ENCODE measurements at regions not wholly inside any gene's neighbourhood (a gene's known extent, or its start where the extent isn't known, plus 50 kb on each side); places are given as distances from the start of the nearest gene placed in this dataset.
"Not testable (repeated sequence)": the region's sequence is repeated elsewhere in the genome, so short reads cannot be mapped to it uniquely, and the experiment has no call there.

DNA sequence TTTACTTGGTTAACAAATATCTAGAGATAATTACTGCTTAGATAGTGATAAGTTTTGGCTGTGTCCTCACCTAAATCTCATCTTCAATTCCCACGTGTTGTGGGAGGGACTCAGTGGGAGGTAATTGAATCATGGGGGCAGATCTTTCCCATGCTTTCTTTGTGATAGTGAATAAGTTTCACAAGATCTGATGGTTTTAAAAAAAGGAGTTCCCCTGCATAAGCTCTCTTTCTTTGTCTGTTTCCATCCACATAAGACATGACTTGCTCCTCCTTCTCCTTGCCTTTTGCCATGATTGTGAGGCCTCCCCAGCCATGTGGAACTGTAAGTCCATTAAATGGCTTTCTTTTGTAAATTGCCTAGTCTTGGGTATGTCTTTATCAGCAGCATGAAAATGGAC is 266.0 kb upstream of the ANKRD50 start:
- TF ChIP-seq POLR2A (IDR thresholded peaks at IDR 0.05), result not testable (repeated sequence)
- TF ChIP-seq, protein P1, sequence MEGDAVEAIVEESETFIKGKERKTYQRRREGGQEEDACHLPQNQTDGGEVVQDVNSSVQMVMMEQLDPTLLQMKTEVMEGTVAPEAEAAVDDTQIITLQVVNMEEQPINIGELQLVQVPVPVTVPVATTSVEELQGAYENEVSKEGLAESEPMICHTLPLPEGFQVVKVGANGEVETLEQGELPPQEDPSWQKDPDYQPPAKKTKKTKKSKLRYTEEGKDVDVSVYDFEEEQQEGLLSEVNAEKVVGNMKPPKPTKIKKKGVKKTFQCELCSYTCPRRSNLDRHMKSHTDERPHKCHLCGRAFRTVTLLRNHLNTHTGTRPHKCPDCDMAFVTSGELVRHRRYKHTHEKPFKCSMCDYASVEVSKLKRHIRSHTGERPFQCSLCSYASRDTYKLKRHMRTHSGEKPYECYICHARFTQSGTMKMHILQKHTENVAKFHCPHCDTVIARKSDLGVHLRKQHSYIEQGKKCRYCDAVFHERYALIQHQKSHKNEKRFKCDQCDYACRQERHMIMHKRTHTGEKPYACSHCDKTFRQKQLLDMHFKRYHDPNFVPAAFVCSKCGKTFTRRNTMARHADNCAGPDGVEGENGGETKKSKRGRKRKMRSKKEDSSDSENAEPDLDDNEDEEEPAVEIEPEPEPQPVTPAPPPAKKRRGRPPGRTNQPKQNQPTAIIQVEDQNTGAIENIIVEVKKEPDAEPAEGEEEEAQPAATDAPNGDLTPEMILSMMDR (IDR thresholded peaks at IDR 0.05), result not testable (repeated sequence)

Measured in testis (tissue), 2 donors.